GM12801 (cell line): ENCODE measurements at regions not wholly inside any gene's neighbourhood (a gene's known extent, or its start where the extent isn't known, plus 50 kb on each side); places are given as distances from the start of the nearest gene placed in this dataset.

Experiments used
- CTCF ChIP-seq: IDR thresholded peaks from one replicate; pipeline ENCODE4 v1.5.1; 2011; ENCODE audit warnings: control low read depth; ENCODE audit not compliant: insufficient read length; ENCODE audit errors: extremely low read depth

DNA sequence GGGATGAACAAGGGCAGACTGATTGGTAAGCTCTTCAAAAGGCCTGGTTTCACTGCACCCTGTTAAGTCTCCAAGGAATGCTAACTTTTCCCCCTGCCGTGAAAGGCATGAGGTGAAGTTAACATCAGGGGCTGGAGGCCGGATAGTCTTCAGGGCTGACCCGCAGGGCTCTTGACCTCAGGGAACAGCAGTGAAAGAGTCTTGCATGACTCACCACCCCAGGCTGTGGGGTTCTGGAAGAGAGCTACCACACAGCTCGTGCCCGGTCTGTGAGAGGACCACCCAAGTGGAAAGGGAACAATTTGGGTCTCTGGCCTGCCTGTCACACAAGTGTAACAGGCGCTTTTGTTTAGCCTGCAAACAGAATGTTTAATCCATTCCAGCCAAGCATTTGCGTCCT lies 504.9 kb downstream of the EDEM1 start:
- TF ChIP-seq CTCF: no peak

DNA sequence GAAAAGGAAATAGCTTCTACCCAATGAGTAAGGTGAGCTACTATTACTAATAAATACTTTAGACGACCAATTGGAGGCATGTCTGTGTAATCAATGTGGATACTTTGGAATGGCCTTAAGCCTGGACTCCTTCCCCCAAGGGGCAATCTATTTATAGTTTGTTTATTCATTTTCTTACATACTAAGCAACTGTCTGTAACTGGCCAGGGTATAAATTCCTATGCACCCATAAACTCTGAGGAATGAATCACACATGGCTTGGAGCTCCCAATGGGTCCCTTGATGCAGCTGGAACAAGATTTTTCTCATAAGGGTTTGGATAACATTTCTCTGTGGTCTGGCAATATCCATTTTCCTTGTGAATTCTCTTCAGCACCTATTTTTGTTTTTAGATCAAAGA lies 506.8 kb downstream of the EDEM1 start:
- TF ChIP-seq CTCF: no peak

DNA sequence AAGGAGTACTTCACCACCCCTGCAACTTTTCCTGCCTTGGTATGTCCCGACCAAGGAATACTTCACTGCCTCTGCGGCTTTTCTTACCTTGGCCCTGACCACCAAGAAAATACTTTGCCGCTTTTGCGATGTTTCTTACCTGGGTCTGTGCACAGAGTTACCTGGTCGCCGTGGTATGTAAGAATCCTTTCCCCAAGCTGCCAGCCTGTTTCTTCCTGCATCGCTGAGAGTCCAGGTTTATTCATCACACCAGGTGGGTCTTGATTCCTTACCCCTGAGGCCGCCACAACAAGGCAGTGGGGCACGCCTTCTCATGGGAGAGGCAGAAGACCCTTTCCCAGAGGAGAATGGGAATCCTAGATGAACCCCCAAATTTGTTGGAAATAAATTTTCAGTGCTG lies 511.3 kb downstream of the EDEM1 start:
- TF ChIP-seq CTCF: no peak

DNA sequence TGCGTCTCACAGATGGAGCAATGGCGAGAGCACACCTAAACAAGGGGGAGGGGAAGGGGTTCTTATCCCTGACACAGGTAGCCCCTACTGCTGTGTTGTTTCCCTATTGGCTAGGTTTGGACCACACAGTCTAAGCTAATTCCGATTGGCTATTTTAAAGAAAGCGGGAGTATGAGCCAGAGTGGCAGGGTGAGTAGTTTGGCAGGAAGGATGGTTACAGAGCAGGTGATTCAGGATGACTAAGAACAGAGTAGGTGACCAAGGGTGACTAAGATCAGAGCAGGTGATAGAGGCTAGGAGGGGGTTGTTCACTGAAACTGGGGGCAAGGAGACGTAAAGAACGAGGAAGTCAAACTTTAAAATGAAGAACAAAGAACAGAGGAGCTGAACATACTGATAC lies 511.8 kb downstream of the EDEM1 start:
- TF ChIP-seq CTCF: no peak

GRCh38 chr3:5699811-5700210 lies 512.3 kb downstream of the EDEM1 start:
- no peak for TF ChIP-seq CTCF

DNA sequence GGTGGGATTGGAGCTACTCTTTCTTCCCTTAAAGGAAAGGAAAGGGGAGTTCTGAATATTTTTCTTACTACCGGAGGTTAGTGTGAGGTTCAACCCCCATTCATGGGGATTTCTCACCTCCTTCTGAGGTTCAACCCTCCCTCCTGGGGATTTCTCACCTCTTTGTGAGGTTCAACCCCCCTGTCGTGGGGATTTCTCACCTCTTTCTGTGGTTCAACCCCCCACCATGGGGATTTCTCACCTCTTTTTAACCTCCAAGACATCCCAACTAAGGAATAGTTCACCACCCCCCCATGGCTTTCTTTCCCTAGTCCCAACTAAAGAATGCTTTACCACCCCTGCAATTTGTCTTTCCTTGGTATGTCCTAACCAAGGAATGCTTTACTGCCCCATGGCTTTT lies 520.3 kb downstream of the EDEM1 start:
- no peak for TF ChIP-seq CTCF

DNA sequence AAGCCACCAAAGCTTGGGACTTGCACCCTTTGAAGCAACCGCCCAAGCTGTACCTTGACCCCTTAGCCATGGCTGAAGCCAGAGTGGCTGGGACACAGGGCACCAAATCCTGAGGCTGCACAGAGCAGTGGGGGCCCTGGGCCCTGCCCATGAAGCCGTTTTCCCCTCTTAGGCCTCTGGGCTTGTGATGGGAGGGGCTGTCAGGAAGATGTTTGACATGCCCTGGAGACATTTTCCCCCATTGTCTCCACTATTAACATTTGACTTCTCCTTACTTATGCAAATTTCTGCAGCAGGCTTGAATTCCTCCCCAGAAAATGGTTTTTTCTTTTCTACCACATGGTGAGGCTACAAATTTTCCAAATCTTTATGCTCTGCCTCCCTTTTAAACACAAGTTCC lies 522.2 kb downstream of the EDEM1 start:
- no peak for TF ChIP-seq CTCF

DNA sequence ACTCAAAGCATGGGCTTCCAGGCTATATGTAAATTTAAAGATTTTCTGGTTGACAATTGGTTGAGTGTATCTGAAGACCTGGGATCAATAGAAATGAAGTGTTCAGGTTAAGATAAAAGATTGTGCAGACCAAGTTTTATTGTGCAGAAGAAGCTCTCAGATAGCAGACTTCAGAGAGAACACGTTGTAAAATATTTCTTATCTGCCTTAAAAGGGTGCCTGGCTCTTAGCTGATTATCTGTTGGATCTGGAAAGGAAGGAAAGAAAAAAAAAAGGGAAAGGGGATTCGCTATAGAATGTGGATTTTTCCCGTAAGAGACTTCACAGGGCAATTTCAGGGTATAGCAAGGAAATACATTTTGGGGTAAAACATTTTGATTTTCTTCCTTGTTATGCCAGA lies 523.2 kb downstream of the EDEM1 start:
- TF ChIP-seq CTCF: no peak
